ENCODE measurements at regions not wholly inside any gene's neighbourhood (a gene's known extent, or its start where the extent isn't known, plus 50 kb on each side); places are given as distances from the start of the nearest gene placed in this dataset.

GRCh38 chr2:18286897-18287296, 273.6 kb downstream of the RDH14 start:
- Histone ChIP-seq H2AK9ac (replicated peaks; ENCODE audit: low read depth, low read length, poor library complexity) (no peak overlapping the region), H4K8ac (ENCODE audit: low read depth in 2 of 2, low read length in 2 of 2) (no peak overlapping the region), H3K18ac (ENCODE audit: low read depth, low read length) (no peak overlapping the region), H4K91ac (ENCODE audit: insufficient read depth, low read depth, low read length) (no peak overlapping the region), H3K4me1 (ENCODE audit: control insufficient read depth, insufficient read depth, low read length) (peaks cover 2% of the 10 kb centered on the region; the same call in 1 of the 2 replicates), H3K36me3 (ENCODE audit: control insufficient read depth, insufficient read depth, low read length) (no peaks in the 10 kb centered on the region), H3K9me3 (ENCODE audit: control insufficient read depth, insufficient read depth, low read length) (no peaks in the 10 kb centered on the region), H3K79me1 (ENCODE audit: low read depth in 1 of 2, low read length in 2 of 2) (no peaks in the 10 kb centered on the region), H2BK120ac (ENCODE audit: low read depth, low read length) (no peak overlapping the region), H3K56ac (ENCODE audit: extremely low read depth, insufficient read depth, low read length) (no peak overlapping the region), H3K23ac (ENCODE audit: low read depth, low read length) (no peak overlapping the region), H4K5ac (ENCODE audit: low read depth, low read length) (no peak overlapping the region), H3K4ac (ENCODE audit: low read depth, low read length) (no peak overlapping the region), H3K27ac (ENCODE audit: insufficient read depth, low read length) (no peak overlapping the region), H3K9me1 (ENCODE audit: insufficient read depth, low read length) (no peaks in the 10 kb centered on the region), H2BK15ac (ENCODE audit: low read depth, low read length) (no peak overlapping the region), H3K4me2 (ENCODE audit: low read depth, low read length) (no peak overlapping the region), H3K27me3 (ENCODE audit: control insufficient read depth, insufficient read depth, low read length) (no peaks in the 10 kb centered on the region), H2AK5ac (ENCODE audit: low read depth, low read length) (no peak overlapping the region), H2BK5ac (ENCODE audit: low read depth, low read length, poor library complexity, severe bottlenecking) (no peak overlapping the region), H2AFZ (replicated peaks; ENCODE audit: low read length, poor library complexity) (no peak overlapping the region), H4K20me1 (ENCODE audit: insufficient read depth, low read length) (no peaks in the 10 kb centered on the region), H3K9ac (ENCODE audit: low read depth, low read length) (no peak overlapping the region), H3K14ac (replicated peaks; ENCODE audit: low read depth, low read length) (no peak overlapping the region), H2BK20ac (ENCODE audit: low read depth, low read length) (no peak overlapping the region), H3K4me3 (ENCODE audit: insufficient read depth, low read depth, low read length) (no peak overlapping the region)
- TF ChIP-seq NFE2L2 (IDR thresholded peaks at IDR 0.05; ENCODE audit: low read depth, low read length) = no peak
- TF ChIP-seq, protein P1, sequence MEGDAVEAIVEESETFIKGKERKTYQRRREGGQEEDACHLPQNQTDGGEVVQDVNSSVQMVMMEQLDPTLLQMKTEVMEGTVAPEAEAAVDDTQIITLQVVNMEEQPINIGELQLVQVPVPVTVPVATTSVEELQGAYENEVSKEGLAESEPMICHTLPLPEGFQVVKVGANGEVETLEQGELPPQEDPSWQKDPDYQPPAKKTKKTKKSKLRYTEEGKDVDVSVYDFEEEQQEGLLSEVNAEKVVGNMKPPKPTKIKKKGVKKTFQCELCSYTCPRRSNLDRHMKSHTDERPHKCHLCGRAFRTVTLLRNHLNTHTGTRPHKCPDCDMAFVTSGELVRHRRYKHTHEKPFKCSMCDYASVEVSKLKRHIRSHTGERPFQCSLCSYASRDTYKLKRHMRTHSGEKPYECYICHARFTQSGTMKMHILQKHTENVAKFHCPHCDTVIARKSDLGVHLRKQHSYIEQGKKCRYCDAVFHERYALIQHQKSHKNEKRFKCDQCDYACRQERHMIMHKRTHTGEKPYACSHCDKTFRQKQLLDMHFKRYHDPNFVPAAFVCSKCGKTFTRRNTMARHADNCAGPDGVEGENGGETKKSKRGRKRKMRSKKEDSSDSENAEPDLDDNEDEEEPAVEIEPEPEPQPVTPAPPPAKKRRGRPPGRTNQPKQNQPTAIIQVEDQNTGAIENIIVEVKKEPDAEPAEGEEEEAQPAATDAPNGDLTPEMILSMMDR (conservative IDR thresholded peaks at IDR 0.05; ENCODE audit: low read depth, low read length) = no peak
- no peak for TF ChIP-seq RAD21 (IDR thresholded peaks at IDR 0.05; ENCODE audit: low read length)
- TF ChIP-seq CEBPB (IDR thresholded peaks at IDR 0.05; ENCODE audit: low read depth, low read length) = no peak
- no peak for TF ChIP-seq MAZ (IDR thresholded peaks at IDR 0.05; ENCODE audit: borderline replicate concordance, low read depth, low read length)
- no peak for TF ChIP-seq MXI1 (IDR thresholded peaks at IDR 0.05; ENCODE audit: borderline replicate concordance, low read depth, low read length)
- TF ChIP-seq USF2 (IDR thresholded peaks at IDR 0.05; ENCODE audit: low read depth, low read length) = no peak
- intact Hi-C loops (cut with micrococcal nuclease) = no loop called here
- in situ Hi-C loops (cut with MboI; ENCODE audit: low sequenced_read_pairs) = no loop called here
- no TSS peak for BruUV-seq (replicated peaks)
- dilution Hi-C loops (cut with HindIII; ENCODE audit: low sequenced_read_pairs, unreplicated experiment) = no loop called here
- no peak for DNase-seq
- no peak for ATAC-seq (ENCODE audit: low read depth)
- ChIA-PET CTCF (interaction anchor here (0.5 kb wide), 1 partner anchor 1364 kb away, joined by 3 read pairs; no protein-coding TSS in a partner anchor), POLR2A (ENCODE audit: unreplicated experiment) (no interaction called here)

All from IMR-90 (cell line).